CD14-positive monocyte (primary cell): ENCODE measurements at regions not wholly inside any gene's neighbourhood (a gene's known extent, or its start where the extent isn't known, plus 50 kb on each side); places are given as distances from the start of the nearest gene placed in this dataset.
"Not testable (repeated sequence)": the region's sequence is repeated elsewhere in the genome, so short reads cannot be mapped to it uniquely, and the experiment has no call there.

ENCODE experiments used
- DNase-seq, 3 donors: peaks; one replicate each; pipeline ENCODE4 v3.0.0-alpha.2; 2011 to 2022
- H2AFZ ChIP-seq: 2 replicates; pipeline ENCODE4 v1.6.0; 2012; ENCODE audit warnings: mild to moderate bottlenecking, low read depth, low read length, inconsistent platforms; ENCODE audit not compliant: insufficient read depth, poor library complexity, severe bottlenecking
- H3K27ac ChIP-seq, 2 donors: 1 replicate in 1 of 2; 2 replicates in 1 of 2; pipeline ENCODE4 v1.5.1; 2012 to 2013; ENCODE audit warnings: low read length in 2 of 2, control low read depth in 1 of 2, inconsistent platforms in 1 of 2, low read depth in 1 of 2, mild to moderate bottlenecking in 1 of 2
- H3K27me3 ChIP-seq, 2 donors: one replicate each; pipeline versions ENCODE4 v1.6.0 to v1.6.1; 2011 to 2013; ENCODE audit warnings: low read length in 2 of 2; ENCODE audit not compliant: control insufficient read depth in 2 of 2, insufficient read depth in 2 of 2
- H3K36me3 ChIP-seq, 2 donors: replicated peaks in 1 of 2; 1 replicate in 1 of 2; 2 replicates in 1 of 2; pipeline versions ENCODE4 v1.5.1 to v1.6.1; 2012 to 2013; ENCODE audit warnings: low read length in 2 of 2, control low read depth in 1 of 2, inconsistent platforms in 1 of 2, mild to moderate bottlenecking in 1 of 2; ENCODE audit not compliant: insufficient read depth in 2 of 2, control insufficient read depth in 1 of 2
- H3K4me1 ChIP-seq, 2 donors: 1 replicate in 1 of 2; 2 replicates in 1 of 2; pipeline versions ENCODE4 v1.5.1 to v1.6.1; 2012 to 2013; ENCODE audit warnings: low read length in 2 of 2, control low read depth in 1 of 2, inconsistent platforms in 1 of 2, mild to moderate bottlenecking in 1 of 2, moderate library complexity in 1 of 2; ENCODE audit not compliant: insufficient read depth in 2 of 2, control insufficient read depth in 1 of 2
- H3K4me2 ChIP-seq: replicated peaks from 2 replicates; pipeline ENCODE3; 2012; ENCODE audit warnings: low read length, moderate library complexity, mild to moderate bottlenecking; ENCODE audit not compliant: poor library complexity, severe bottlenecking; ENCODE audit errors: extremely low read depth
- H3K4me3 ChIP-seq, 3 experiments: fragments of 200-600 bp in 1 of 3; sonication (generic) in 1 of 3; replicated peaks in 1 of 3; 1 replicate in 2 of 3; 2 replicates in 1 of 3; pipeline ENCODE4 v1.5.1; 2011 to 2013; ENCODE audit warnings: low read length in 3 of 3, mild to moderate bottlenecking in 3 of 3, control low read depth in 2 of 3, low read depth in 2 of 3, inconsistent platforms in 1 of 3, moderate library complexity in 1 of 3
- H3K79me2 ChIP-seq: 2 replicates; pipeline ENCODE4 v1.6.0; 2012; ENCODE audit warnings: mild to moderate bottlenecking, control low read depth, inconsistent platforms, low read length, moderate library complexity; ENCODE audit not compliant: insufficient read depth
- H3K9ac ChIP-seq: 2 replicates; pipeline ENCODE4 v1.6.0; 2017; ENCODE audit warnings: low read length, mild to moderate bottlenecking; ENCODE audit not compliant: insufficient read depth, poor library complexity, severe bottlenecking
- H3K9me3 ChIP-seq, 2 donors: replicated peaks in 1 of 2; 1 replicate in 1 of 2; 2 replicates in 1 of 2; pipeline versions ENCODE4 v1.5.1 to v1.6.1; 2012 to 2013; ENCODE audit warnings: low read length in 2 of 2, control low read depth in 1 of 2; ENCODE audit not compliant: control insufficient read depth in 1 of 2, insufficient read depth in 1 of 2
- H4K20me1 ChIP-seq: 2 replicates; pipeline ENCODE4 v1.6.0; 2012; ENCODE audit warnings: mild to moderate bottlenecking, low read length, control low read depth, moderate library complexity; ENCODE audit not compliant: insufficient read depth
- H3K27ac Mint-ChIP-seq, 7 donors: one replicate each; pipeline ENCODE4 v1.8.0; 2020; ENCODE audit warnings: mild to moderate bottlenecking in 7 of 7, mixed read lengths in 7 of 7, moderate library complexity in 6 of 7, inconsistent platforms in 2 of 7
- H3K27me3 Mint-ChIP-seq, 3 donors: one replicate each; pipeline ENCODE4 v1.8.0; 2021 to 2022; ENCODE audit warnings: low read depth in 3 of 3, mild to moderate bottlenecking in 3 of 3, mixed read lengths in 3 of 3, moderate library complexity in 3 of 3, inconsistent platforms in 1 of 3
- H3K36me3 Mint-ChIP-seq, 2 donors: one replicate each; pipeline ENCODE4 v1.8.0; 2020; ENCODE audit warnings: mixed read lengths in 2 of 2, inconsistent platforms in 1 of 2, mild to moderate bottlenecking in 1 of 2
- H3K4me1 Mint-ChIP-seq: one replicate; pipeline ENCODE4 v1.8.0; 2020; ENCODE audit warnings: mild to moderate bottlenecking, mixed read lengths
- H3K4me3 Mint-ChIP-seq, 2 donors: one replicate each; pipeline ENCODE4 v1.8.0; 2020; ENCODE audit warnings: mild to moderate bottlenecking in 2 of 2, mixed read lengths in 2 of 2, moderate library complexity in 1 of 2
- H3K9me3 Mint-ChIP-seq, 7 donors: one replicate each; pipeline ENCODE4 v1.8.0; 2020 to 2022; ENCODE audit warnings: mixed read lengths in 7 of 7, mild to moderate bottlenecking in 6 of 7, moderate library complexity in 6 of 7, inconsistent platforms in 2 of 7
- WGBS: methylation state at CpG from one replicate; pipeline ENCODE4 v1.1.5; 2013; ENCODE audit warnings: missing lambda C conversion rate; ENCODE audit not compliant: insufficient coverage; 5-methylcytosine and 5-hydroxymethylcytosine counted together
- intact Hi-C, 2 donors: fragments of 100-400 bp; cut with micrococcal nuclease; formaldehyde crosslinking; loops; one replicate each; pipeline versions ENCODE4 v1.15.0 to v1.15.1; 2023
- TF ChIP-seq, protein P1 (sequence below): fragments of 200-600 bp; IDR thresholded peaks from one replicate; pipeline ENCODE4 v1.8.0; 2022; ENCODE audit warnings: antibody characterized with exemption, mild to moderate bottlenecking

DNA sequence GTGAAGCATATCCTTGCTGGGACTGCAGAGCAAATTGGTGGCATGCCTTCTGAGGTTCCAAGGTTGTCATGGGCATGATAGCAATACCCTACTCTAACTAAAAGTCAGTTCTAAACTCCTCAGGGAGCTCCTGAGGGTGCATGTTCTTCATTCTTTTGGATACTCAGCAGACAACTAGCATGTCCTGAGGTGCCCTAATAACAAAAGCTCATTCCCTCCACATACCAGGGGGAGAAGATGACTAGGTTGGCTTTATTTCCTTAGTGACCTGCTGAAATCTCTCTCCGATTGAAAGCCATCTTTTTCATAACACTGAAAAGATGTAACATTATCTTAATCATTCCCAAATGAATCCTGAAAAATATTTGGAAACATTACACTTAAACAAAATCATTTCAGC lies 188.7 kb upstream of the IGF1 start:
- DNase-seq: no peak
- H3K79me2 ChIP-seq: no peaks in the 10 kb centered on the region
- no peaks in the 10 kb centered on the region for H3K36me3 Mint-ChIP-seq
- peaks cover 3 to 11% of the 10 kb centered on the region in 2 donors for H3K9me3 ChIP-seq
- no peak overlapping the region for H3K27ac Mint-ChIP-seq
- H3K4me2 ChIP-seq: no peak overlapping the region
- intact Hi-C loops: no loop called here
- no peak overlapping the region for H3K4me3 Mint-ChIP-seq
- H3K36me3 ChIP-seq: no peaks in the 10 kb centered on the region
- no peak overlapping the region for H2AFZ ChIP-seq
- no peak overlapping the region for H3K27ac ChIP-seq
- no peak overlapping the region for H3K9ac ChIP-seq
- peaks cover 4 to 10% (median 8%) of the 10 kb centered on the region in 3 donors for H3K27me3 Mint-ChIP-seq
- H3K27me3 ChIP-seq: no peaks in the 10 kb centered on the region
- no peak overlapping the region for H3K4me3 ChIP-seq
- no peaks in the 10 kb centered on the region for H3K4me1 Mint-ChIP-seq
- TF ChIP-seq, protein P1, sequence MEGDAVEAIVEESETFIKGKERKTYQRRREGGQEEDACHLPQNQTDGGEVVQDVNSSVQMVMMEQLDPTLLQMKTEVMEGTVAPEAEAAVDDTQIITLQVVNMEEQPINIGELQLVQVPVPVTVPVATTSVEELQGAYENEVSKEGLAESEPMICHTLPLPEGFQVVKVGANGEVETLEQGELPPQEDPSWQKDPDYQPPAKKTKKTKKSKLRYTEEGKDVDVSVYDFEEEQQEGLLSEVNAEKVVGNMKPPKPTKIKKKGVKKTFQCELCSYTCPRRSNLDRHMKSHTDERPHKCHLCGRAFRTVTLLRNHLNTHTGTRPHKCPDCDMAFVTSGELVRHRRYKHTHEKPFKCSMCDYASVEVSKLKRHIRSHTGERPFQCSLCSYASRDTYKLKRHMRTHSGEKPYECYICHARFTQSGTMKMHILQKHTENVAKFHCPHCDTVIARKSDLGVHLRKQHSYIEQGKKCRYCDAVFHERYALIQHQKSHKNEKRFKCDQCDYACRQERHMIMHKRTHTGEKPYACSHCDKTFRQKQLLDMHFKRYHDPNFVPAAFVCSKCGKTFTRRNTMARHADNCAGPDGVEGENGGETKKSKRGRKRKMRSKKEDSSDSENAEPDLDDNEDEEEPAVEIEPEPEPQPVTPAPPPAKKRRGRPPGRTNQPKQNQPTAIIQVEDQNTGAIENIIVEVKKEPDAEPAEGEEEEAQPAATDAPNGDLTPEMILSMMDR: no peak
- 100% methylated on average over 1 of the region's 1 CpG for WGBS
- H4K20me1 ChIP-seq: no peaks in the 10 kb centered on the region
- peaks cover 0 to 17% (median 7%) of the 10 kb centered on the region in 7 donors for H3K9me3 Mint-ChIP-seq
- H3K4me1 ChIP-seq: no peaks in the 10 kb centered on the region

DNA sequence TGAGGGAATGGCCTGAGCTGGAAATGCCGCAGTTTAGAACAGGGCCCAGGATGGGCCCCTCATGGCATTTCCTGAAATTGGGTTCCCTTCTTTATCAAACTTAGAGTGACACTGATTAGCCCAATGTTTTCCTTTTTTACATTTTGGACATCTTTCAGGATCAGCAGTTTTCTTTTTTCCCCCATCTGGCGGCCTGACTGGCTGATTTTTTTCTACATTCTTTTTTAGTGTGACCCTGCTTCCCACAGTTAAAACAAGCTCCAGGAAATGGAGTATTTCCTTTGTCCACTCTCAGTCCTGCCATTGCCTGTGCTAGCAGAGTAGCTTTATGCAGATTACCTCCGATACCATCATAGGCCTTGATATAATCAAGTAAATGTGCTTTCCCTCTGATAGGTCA lies 185.8 kb upstream of the IGF1 start:
- H3K4me3 Mint-ChIP-seq, H2AFZ ChIP-seq, H3K36me3 Mint-ChIP-seq, intact Hi-C loops, H3K4me2 ChIP-seq, H3K4me3 ChIP-seq, H3K4me1 ChIP-seq, H3K9me3 ChIP-seq, H3K79me2 ChIP-seq, H3K4me1 Mint-ChIP-seq, H3K27ac Mint-ChIP-seq, H3K27ac ChIP-seq, H4K20me1 ChIP-seq, H3K36me3 ChIP-seq, H3K9me3 Mint-ChIP-seq, H3K9ac ChIP-seq, DNase-seq, H3K27me3 ChIP-seq: not testable (repeated sequence)
- H3K27me3 Mint-ChIP-seq: peaks cover 4 to 12% (median 8%) of the 10 kb centered on the region in 3 donors
- WGBS: 20% methylated on average over 1 of the region's 3 CpGs
